Epithelial cell of proximal tubule (primary cell): ENCODE measurements at regions not wholly inside any gene's neighbourhood (a gene's known extent, or its start where the extent isn't known, plus 50 kb on each side); places are given as distances from the start of the nearest gene placed in this dataset.

Source experiments
- DNase-seq: peaks from one replicate; pipeline ENCODE4 v3.0.0-alpha.2; 2011; ENCODE audit warnings: low read depth
- H3K4me3 ChIP-seq: 2 replicates; pipeline ENCODE4 v1.5.1; 2011; ENCODE audit warnings: low read depth, mild to moderate bottlenecking, low read length
- TF ChIP-seq, protein P1 (sequence below): conservative IDR thresholded peaks from 2 replicates; pipeline ENCODE4 v1.5.1; 2012; ENCODE audit warnings: low read depth, mild to moderate bottlenecking, low read length

DNA sequence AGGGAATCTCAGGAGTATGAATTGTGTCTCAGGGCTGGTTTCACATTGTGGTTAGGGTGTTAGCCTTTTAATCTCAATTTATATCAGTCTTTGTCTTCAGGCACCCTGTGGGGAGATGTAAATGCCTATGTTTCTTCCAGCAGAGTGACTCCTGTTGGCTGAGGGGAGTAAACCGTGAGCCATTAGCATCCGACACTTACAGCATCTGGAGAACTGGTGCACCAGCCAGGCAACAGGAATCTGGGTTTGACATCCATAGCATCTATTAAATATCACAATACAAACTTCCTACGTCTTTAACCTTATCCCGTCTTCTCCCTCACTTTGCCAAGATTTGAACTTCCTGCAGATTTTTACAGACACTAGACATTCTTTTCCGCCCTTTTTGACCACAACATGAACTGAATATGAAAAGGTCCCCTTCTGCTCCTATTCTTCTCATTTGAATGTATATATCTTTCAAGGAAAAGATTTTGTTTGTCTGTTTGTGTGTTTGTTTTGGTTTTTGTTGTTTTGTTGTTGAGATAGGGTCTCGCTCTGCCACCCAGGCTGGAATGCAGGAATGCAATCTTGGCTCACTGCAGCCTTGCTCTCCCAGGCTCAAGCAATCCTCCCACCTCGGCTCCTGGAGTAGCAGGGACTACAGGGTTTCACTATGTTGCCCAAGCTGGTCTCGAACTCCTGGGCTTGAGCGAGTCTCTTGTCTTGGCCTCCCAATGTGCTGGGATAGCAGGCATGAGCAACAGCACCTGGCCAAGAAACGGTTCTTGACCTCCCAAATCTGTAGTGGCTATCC lies 626.2 kb downstream of the TLR4 start:
- TF ChIP-seq, protein P1, sequence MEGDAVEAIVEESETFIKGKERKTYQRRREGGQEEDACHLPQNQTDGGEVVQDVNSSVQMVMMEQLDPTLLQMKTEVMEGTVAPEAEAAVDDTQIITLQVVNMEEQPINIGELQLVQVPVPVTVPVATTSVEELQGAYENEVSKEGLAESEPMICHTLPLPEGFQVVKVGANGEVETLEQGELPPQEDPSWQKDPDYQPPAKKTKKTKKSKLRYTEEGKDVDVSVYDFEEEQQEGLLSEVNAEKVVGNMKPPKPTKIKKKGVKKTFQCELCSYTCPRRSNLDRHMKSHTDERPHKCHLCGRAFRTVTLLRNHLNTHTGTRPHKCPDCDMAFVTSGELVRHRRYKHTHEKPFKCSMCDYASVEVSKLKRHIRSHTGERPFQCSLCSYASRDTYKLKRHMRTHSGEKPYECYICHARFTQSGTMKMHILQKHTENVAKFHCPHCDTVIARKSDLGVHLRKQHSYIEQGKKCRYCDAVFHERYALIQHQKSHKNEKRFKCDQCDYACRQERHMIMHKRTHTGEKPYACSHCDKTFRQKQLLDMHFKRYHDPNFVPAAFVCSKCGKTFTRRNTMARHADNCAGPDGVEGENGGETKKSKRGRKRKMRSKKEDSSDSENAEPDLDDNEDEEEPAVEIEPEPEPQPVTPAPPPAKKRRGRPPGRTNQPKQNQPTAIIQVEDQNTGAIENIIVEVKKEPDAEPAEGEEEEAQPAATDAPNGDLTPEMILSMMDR: peak; percentile 4
- no peak for DNase-seq
- H3K4me3 ChIP-seq: no peak overlapping the region

DNA sequence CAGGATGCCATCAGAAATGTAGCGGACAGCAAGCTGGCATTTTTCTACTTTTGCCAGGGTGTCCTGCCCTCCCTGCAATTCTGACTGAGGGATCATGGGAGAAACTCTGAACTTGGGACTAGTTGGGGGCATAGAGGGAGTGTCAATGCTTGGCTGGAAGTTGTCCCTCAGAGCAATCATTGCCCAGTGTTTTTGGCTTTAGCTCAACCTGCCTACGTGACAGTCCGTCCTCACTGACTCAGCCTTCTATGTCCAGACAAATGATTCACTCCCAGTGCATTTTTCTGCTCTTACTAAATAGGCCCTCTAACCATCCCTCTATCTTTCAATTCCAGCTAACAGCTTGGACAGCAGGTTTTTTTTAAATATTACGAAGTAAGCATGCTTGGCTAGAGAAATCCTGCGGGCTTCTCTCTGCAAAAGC lies 627.4 kb downstream of the TLR4 start:
- H3K4me3 ChIP-seq: no peak overlapping the region
- peak; percentile 93 for DNase-seq
- TF ChIP-seq, protein P1: no peak

- TF ChIP-seq, protein P1: no peak
- H3K4me3 ChIP-seq: no peak overlapping the region
- peak; percentile 57 for DNase-seq
Observed at GRCh38 chr9:118336250-118336942, 632.2 kb downstream of the TLR4 start.

DNA sequence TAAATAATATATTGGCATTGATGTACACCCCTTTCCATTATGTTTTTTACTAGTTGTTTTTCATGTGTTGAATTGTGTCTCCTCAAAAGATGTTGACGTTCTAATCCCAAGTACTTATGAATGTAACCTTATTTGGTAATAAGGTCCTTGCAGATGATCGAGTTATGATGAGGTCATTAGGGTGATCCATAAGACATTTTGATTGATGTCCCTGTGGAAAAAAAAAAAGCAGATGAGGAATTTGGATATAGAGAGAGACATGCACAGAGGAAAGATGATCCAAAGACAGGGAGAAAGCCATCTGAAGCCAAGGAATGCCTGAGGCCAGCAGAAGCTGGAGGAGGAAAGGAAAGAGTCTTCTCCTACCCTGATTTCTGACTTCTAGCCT lies 632.7 kb downstream of the TLR4 start:
- DNase-seq: no peak
- TF ChIP-seq, protein P1: no peak
- no peak overlapping the region for H3K4me3 ChIP-seq

DNA sequence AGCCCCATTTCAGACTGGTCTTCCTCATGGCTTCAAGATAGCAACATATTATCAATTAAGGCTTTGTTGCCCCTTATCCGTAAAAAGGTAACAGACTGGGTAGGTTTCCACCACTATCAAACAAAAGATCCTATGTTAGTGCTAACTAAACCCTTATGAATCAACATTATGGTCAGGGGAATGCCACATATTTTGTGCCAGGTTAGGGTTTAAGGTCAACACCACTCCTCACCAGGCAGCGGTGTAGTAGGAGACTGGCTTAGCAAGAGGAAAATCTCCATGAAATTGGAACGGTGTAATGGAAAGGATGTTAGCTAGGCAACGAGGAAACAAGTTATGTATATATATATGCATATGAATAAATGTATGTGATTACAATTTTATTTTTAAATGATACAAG lies 655.8 kb downstream of the TLR4 start:
- TF ChIP-seq, protein P1: no peak
- DNase-seq: no peak
- H3K4me3 ChIP-seq: no peak overlapping the region

GRCh38 chr9:118362123-118362522 lies 657.9 kb downstream of the TLR4 start:
- TF ChIP-seq, protein P1: no peak
- DNase-seq: no peak
- no peak overlapping the region for H3K4me3 ChIP-seq
